GM23338 (cell line): ENCODE measurements at regions not wholly inside any gene's neighbourhood (a gene's known extent, or its start where the extent isn't known, plus 50 kb on each side); places are given as distances from the start of the nearest gene placed in this dataset.

Experiments used
- ATAC-seq: fragments of 200-7000 bp; cut with Tn5 transposase; 3 replicates; pipeline ENCODE4 v1.9.1; 2020
- DNase-seq: peaks from one replicate; pipeline ENCODE4 v3.0.0-alpha.2; 2015; ENCODE audit warnings: low spot score
- H2AFZ ChIP-seq: fragments of 200-600 bp; sonication (generic); 2 replicates; pipeline ENCODE4 v1.8.0; 2016; ENCODE audit warnings: antibody characterized with exemption, mild to moderate bottlenecking, moderate library complexity
- H3F3A ChIP-seq: fragments of 200-600 bp; sonication (generic); replicated peaks from 2 replicates; pipeline ENCODE4 v1.8.0; 2017; ENCODE audit warnings: antibody characterized with exemption, mixed run types, low read depth
- H3K27ac ChIP-seq: fragments of 200-600 bp; sonication (generic); 2 replicates; pipeline ENCODE4 v1.6.1; 2016; ENCODE audit warnings: low read depth
- H3K27me3 ChIP-seq: fragments of 200-600 bp; sonication (generic); 2 replicates; pipeline ENCODE4 v1.8.0; 2016; ENCODE audit warnings: mild to moderate bottlenecking, mixed run types, moderate library complexity; ENCODE audit not compliant: insufficient read depth
- H3K36me3 ChIP-seq: fragments of 200-600 bp; sonication (generic); 2 replicates; pipeline ENCODE4 v1.8.0; 2016; ENCODE audit warnings: mild to moderate bottlenecking; ENCODE audit not compliant: insufficient read depth
- H3K4me1 ChIP-seq: fragments of 200-600 bp; sonication (generic); 2 replicates; pipeline ENCODE4 v1.8.0; 2016; ENCODE audit warnings: mild to moderate bottlenecking, moderate library complexity; ENCODE audit not compliant: insufficient read depth
- H3K4me2 ChIP-seq: fragments of 200-600 bp; sonication (generic); 2 replicates; pipeline ENCODE4 v1.7.1; 2017; ENCODE audit warnings: mixed run types
- H3K4me3 ChIP-seq: fragments of 200-600 bp; sonication (generic); 2 replicates; pipeline ENCODE4 v1.6.1; 2016; ENCODE audit warnings: mixed run types
- H3K79me2 ChIP-seq: fragments of 200-600 bp; sonication (generic); replicated peaks from 2 replicates; pipeline ENCODE4 v1.8.0; 2017; ENCODE audit warnings: mild to moderate bottlenecking; ENCODE audit not compliant: insufficient read depth
- H3K9me2 ChIP-seq: fragments of 200-600 bp; sonication (generic); 2 replicates; pipeline ENCODE4 v1.8.0; 2017; ENCODE audit not compliant: insufficient read depth
- H4K20me1 ChIP-seq: fragments of 200-600 bp; sonication (generic); replicated peaks from 2 replicates; pipeline ENCODE4 v1.8.0; 2017; ENCODE audit warnings: mild to moderate bottlenecking; ENCODE audit not compliant: insufficient read depth
- H3K27ac Mint-ChIP-seq: 2 replicates; pipeline ENCODE4 v1.8.0; 2020; ENCODE audit warnings: inconsistent platforms, mild to moderate bottlenecking, moderate library complexity, mixed read lengths
- H3K27me3 Mint-ChIP-seq: 3 replicates; pipeline ENCODE4 v1.8.0; 2022; ENCODE audit warnings: low read depth, mild to moderate bottlenecking, moderate library complexity, mixed read lengths, inconsistent platforms; ENCODE audit not compliant: insufficient read depth, poor library complexity
- H3K36me3 Mint-ChIP-seq: 3 replicates; pipeline ENCODE4 v1.8.0; 2021; ENCODE audit warnings: low read depth, mild to moderate bottlenecking, inconsistent platforms, moderate library complexity, mixed read lengths
- H3K4me1 Mint-ChIP-seq: 3 replicates; pipeline ENCODE4 v1.8.0; 2020; ENCODE audit warnings: mild to moderate bottlenecking, inconsistent platforms, mixed read lengths
- H3K4me3 Mint-ChIP-seq: 3 replicates; pipeline ENCODE4 v1.8.0; 2021; ENCODE audit warnings: moderate library complexity, mild to moderate bottlenecking, inconsistent platforms, mixed read lengths
- H3K9me3 Mint-ChIP-seq: 3 replicates; pipeline ENCODE4 v1.8.0; 2020; ENCODE audit warnings: moderate library complexity, mild to moderate bottlenecking, inconsistent platforms, mixed read lengths
- CREB1 ChIP-seq: fragments of 250-450 bp; sonication (Bioruptor Pico); IDR thresholded peaks from 2 replicates; pipeline ENCODE4 v1.5.0; 2020; ENCODE audit warnings: low read depth, mild to moderate bottlenecking, moderate library complexity
- EZH2phosphoT487 ChIP-seq: fragments of 200-600 bp; sonication (generic); IDR thresholded peaks from one replicate; pipeline ENCODE4 v1.8.1; 2018; ENCODE audit warnings: antibody characterized with exemption; ENCODE audit not compliant: unreplicated experiment
- REST ChIP-seq: IDR thresholded peaks from one replicate; pipeline ENCODE4 v1.6.1; 2018; ENCODE audit warnings: antibody characterized with exemption; ENCODE audit not compliant: unreplicated experiment
- ZNF114 ChIP-seq: fragments of 250-450 bp; sonication (Bioruptor Pico); IDR thresholded peaks from 2 replicates; pipeline ENCODE4 v1.5.0; 2020; ENCODE audit warnings: mild to moderate bottlenecking, moderate library complexity
- ZNF331 ChIP-seq: fragments of 250-450 bp; sonication (Bioruptor Pico); IDR thresholded peaks from 2 replicates; pipeline ENCODE4 v1.5.0; 2020; ENCODE audit warnings: low read depth, mild to moderate bottlenecking, moderate library complexity
- TF ChIP-seq, protein P1 (sequence below), 2 experiments: fragments of 200-600 bp in 1 of 2; sonication (generic) in 1 of 2; conservative IDR thresholded peaks; 2 replicates each; pipeline versions ENCODE4 v1.5.1 to v1.6.1; 2016 to 2017; ENCODE audit warnings: antibody characterized with exemption in 2 of 2, low read depth in 2 of 2, mild to moderate bottlenecking in 2 of 2, moderate library complexity in 1 of 2

DNA sequence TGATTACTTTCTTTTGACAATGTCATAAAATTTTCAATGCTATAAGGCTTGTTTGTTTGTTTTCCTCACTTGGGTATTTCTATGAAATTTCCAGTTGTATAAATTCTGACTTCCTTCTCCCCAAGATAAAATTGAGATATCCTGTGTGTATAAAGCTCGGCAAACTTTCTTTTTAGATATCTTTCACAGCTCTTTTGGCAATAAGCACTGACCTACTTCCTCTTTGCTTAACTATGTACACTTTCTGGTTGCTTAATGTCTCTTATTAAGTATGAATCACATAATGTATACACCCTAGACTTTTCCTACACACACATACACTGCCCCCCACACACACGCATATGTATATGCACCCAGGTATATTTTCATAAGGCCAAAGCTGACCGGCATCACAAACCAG lies 318.4 kb upstream of the RBMY1B start:
- Histone ChIP-seq H3K4me3 (no peak overlapping the region), H4K20me1 (no peaks in the 10 kb centered on the region), H3F3A (no peaks in the 10 kb centered on the region), H3K36me3 (no peaks in the 10 kb centered on the region), H3K27me3 (no peaks in the 10 kb centered on the region), H3K9me2 (no peaks in the 10 kb centered on the region), H3K4me2 (no peak overlapping the region), H3K79me2 (no peaks in the 10 kb centered on the region), H3K4me1 (no peaks in the 10 kb centered on the region), H3K27ac (no peak overlapping the region), H2AFZ (no peak overlapping the region)
- ATAC-seq (no peak), DNase-seq (no peak)
- Mint-ChIP-seq H3K27ac (no peak overlapping the region), H3K4me1 (no peaks in the 10 kb centered on the region), H3K9me3 (peaks cover 83% of the 10 kb centered on the region), H3K4me3 (no peak overlapping the region), H3K36me3 (peaks cover 5% of the 10 kb centered on the region; the same call in 1 of the 3 replicates), H3K27me3 (no peaks in the 10 kb centered on the region)
- TF ChIP-seq EZH2phosphoT487: no peak
- TF ChIP-seq ZNF114 (CRISPR knock-in tag): no peak
- TF ChIP-seq REST: no peak
- TF ChIP-seq ZNF331 (CRISPR knock-in tag): no peak
- TF ChIP-seq, protein P1, sequence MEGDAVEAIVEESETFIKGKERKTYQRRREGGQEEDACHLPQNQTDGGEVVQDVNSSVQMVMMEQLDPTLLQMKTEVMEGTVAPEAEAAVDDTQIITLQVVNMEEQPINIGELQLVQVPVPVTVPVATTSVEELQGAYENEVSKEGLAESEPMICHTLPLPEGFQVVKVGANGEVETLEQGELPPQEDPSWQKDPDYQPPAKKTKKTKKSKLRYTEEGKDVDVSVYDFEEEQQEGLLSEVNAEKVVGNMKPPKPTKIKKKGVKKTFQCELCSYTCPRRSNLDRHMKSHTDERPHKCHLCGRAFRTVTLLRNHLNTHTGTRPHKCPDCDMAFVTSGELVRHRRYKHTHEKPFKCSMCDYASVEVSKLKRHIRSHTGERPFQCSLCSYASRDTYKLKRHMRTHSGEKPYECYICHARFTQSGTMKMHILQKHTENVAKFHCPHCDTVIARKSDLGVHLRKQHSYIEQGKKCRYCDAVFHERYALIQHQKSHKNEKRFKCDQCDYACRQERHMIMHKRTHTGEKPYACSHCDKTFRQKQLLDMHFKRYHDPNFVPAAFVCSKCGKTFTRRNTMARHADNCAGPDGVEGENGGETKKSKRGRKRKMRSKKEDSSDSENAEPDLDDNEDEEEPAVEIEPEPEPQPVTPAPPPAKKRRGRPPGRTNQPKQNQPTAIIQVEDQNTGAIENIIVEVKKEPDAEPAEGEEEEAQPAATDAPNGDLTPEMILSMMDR (conservative IDR thresholded peaks at IDR 0.05; ENCODE audit: low read depth in 2 of 2): no peak

DNA sequence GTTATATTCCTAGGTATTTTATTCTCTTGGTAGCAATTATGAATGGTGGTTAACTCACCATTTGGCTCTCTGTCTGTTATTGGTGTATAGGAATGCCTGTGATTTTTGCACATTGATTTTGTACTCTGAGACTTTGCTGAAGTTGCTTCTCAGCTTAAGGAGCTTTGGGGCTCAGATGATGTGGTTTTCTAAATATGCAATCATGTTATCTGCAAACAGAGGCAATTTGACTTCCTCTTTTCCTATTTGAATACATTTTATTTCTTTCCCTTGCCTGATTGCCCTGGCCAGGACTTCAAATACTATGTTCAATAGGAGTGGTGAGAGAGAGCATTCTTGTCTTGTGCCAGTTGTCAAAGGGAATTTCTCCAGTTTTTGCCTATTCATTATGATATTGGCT lies 310.9 kb upstream of the RBMY1B start:
- no peaks in the 10 kb centered on the region for H3K9me2 ChIP-seq
- Mint-ChIP-seq H3K9me3 (peaks cover 80% of the 10 kb centered on the region), H3K4me1 (no peaks in the 10 kb centered on the region), H3K27ac (no peak overlapping the region), H3K4me3 (no peak overlapping the region), H3K36me3 (peaks cover 3% of the 10 kb centered on the region; the same call in 1 of the 3 replicates), H3K27me3 (no peaks in the 10 kb centered on the region)
- DNase-seq (no peak), ATAC-seq (no peak)
- H3K36me3 ChIP-seq: no peaks in the 10 kb centered on the region
- TF ChIP-seq REST (no peak), CREB1 (CRISPR knock-in tag) (no peak)
- H3K79me2 ChIP-seq: no peaks in the 10 kb centered on the region
- H3K4me1 ChIP-seq: no peaks in the 10 kb centered on the region
- no peak overlapping the region for H3K27ac ChIP-seq
- H2AFZ ChIP-seq: no peak overlapping the region
- no peak overlapping the region for H3K4me2 ChIP-seq
- no peak overlapping the region for H3K4me3 ChIP-seq
- H3K27me3 ChIP-seq: no peaks in the 10 kb centered on the region
- H3F3A ChIP-seq: no peaks in the 10 kb centered on the region
- no peaks in the 10 kb centered on the region for H4K20me1 ChIP-seq
